HG02981 (cell line): ENCODE measurements at regions not wholly inside any gene's neighbourhood (a gene's known extent, or its start where the extent isn't known, plus 50 kb on each side); places are given as distances from the start of the nearest gene placed in this dataset.

Experiments
- ATAC-seq: cut with Tn5 transposase; IDR thresholded peaks from one replicate; pipeline ENCODE4 v1.9.1; 2021; ENCODE audit warnings: mild to moderate bottlenecking, moderate library complexity; ENCODE audit not compliant: unreplicated experiment

- ATAC-seq = no peak
These were observed 202.4 kb upstream of the CDH4 start for GRCh38 chr20:61049684-61050083.

DNA sequence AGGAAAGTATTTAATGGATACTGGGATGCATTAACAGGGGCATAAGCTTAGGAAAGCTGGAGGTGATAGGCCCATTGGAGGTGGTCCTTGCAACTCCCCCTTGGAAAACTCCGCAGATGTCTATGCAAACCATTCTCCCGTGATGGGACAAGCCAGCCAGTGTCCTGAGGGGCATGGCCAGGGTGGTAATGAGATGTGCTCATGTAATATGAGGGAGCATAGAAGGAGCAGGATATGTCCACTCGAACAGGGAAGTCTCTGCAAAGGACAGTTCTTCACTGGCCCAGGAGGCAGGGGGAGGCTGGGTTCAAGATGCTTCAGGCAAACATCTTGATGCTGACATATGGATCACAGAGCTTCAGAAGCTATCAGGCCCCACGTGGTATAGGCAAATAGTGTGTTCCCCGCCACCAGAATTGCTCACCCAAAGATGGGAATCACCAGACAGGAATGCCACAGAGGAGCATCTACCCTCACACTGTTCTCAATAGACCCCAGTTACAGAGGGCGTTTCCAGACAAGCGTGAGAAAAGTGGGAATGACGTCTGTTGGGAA, 201.6 kb upstream of the CDH4 start:
- ATAC-seq = no peak

DNA sequence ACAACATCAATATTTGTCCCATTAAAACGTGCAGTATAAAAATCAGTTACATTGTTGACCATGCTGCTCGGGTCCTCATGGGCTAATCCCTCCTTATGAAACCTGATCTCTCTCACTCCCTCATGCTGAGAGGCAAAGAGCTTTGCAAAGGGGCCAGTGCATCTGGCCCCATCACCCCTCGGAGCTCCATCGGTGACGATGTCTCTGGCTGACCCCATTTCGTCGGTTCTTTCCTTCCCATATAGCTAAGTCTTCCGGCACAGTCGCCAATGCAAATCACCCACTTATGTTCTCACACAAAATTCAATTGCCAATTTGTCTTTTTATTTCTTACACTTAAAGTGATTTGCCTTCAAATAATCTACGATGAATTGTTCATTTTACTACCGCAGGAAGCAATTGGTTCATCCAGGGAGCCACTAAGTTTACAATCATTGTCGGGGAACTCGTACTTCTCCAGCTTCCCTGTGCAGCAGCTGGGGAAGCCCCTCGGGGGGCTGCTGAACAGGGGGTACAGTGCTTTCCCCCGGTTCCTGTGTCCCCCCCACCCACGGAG, 199.8 kb upstream of the CDH4 start:
- no peak for ATAC-seq

- ATAC-seq = no peak
These were observed 199.2 kb upstream of the CDH4 start for GRCh38 chr20:61052776-61053442.

GRCh38 chr20:61053487-61053886, 198.6 kb upstream of the CDH4 start:
- no peak for ATAC-seq

DNA sequence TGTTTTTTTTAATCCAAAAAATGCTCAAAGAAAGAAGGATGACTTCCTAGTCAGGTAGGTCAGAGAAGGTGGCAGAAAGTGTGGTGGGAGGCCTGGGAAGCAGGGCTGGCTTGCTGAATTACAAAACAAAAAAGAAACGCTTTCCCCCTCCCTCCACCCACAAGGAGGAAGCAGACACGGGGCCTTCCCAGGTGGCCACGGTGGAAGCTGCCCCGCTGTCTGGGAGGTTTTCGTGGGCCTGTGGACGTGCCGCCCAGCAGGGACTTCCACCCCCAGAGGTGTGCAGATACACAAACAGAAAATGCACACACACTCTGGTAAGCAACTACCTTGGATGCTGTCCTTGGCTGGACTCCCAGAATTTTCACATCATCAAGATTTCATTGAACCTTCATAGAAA, 198.2 kb upstream of the CDH4 start:
- ATAC-seq = no peak

DNA sequence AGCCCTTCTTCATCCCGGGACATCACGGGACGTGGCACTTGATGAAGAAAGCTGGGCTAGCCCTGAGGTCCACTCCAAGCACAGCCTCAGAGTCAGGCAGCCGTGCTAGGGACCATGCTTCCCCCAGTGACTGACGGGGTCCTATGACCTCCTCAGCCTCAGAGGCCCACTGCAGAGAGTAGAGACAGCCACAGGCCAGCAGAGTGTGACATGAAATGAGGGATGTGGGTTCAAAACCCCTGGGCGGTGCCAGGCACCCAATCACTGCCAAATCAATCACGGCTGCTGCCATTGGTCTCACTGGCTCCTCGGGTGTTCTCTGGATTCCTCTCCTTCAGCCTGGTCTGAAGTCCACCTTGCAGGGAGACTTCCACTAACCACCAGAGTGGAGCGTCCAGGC, 197.7 kb upstream of the CDH4 start:
- ATAC-seq = no peak

GRCh38 chr20:61055180-61056010, 196.7 kb upstream of the CDH4 start:
- no peak for ATAC-seq

DNA sequence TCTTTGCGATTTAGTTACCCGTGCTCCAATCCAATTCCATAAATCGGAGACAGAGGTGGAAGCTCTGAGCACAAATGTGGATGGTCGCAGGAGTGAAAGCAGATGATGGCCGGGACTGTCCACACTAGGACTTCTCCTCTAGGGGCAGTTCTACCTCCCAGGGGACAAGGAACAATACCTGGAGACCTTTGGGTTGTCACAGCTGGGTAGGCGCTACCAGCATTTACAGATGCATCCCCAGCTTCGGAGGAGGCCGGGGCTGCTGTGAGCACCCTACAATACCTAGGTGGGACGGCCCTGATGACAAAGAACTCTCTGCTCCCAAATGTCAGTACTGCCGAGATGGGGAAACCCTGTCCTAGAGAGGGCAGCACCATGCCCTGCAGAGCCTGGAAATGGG, 195.9 kb upstream of the CDH4 start:
- no peak for ATAC-seq

- ATAC-seq = no peak
These were observed 195.2 kb upstream of the CDH4 start for GRCh38 chr20:61056627-61057442.

- no peak for ATAC-seq
These were observed 194.5 kb upstream of the CDH4 start for GRCh38 chr20:61057443-61058121.

GRCh38 chr20:61061981-61062380, 190.1 kb upstream of the CDH4 start:
- ATAC-seq = no peak

- ATAC-seq = no peak
These were observed 186.2 kb upstream of the CDH4 start for GRCh38 chr20:61065853-61066252.

DNA sequence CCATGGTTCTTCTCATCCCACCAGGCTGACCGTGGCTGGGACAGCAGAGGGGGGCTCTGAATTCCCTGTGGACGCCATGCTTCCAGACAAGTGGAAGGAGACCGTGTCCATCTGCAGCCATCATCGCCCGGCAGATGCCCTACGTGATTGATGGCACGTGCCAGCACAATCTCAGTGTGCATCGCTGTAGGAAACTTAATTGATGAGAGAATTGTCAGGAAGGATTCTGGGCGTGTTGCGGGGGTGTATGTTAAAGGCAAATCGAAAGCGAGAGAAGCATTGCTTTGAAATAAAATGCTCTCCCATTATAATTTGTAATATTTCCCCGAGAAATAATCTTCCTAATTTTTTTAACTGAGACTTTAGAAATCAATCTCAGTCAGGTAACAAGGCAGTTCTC, 185.5 kb upstream of the CDH4 start:
- no peak for ATAC-seq

DNA sequence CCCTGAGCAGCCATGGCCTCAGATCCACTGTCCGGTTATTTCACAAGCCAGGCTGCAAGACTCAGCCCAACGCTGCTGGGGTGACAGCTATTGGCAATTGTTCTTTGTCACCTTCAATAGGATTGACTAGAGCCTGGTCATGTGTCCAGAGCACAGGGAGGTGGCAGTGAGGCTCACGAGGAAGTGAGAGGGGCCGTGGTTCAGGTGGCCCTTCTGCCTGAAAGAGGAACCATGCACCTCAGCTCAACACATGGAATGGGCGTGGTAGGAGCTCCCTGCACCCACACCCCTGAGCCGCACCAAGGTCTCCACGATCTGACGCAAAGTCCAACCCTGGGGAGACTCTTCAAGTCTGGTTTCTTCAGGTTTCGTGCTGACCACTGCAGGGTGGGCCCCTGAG, 184.8 kb upstream of the CDH4 start:
- ATAC-seq = no peak

DNA sequence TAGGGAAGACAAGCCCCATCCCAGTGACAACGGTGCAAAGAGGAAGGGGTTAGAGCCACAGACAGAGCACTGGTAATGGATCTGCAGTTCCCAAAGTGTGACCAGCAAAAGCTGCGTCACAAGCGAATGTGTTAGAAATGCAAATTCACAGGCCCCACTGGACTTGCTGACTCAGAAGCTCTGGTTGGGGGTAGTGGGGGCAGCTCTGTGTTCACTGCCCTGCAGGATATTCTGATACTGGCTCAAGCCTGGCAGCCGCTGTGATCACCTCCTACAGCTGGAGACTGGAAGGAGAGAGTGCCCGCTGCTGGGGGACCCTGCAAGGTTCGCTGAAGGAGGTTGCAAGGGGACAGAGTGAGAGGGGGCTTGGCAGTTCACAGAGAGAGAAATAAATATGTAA, 179.7 kb upstream of the CDH4 start:
- ATAC-seq = no peak

DNA sequence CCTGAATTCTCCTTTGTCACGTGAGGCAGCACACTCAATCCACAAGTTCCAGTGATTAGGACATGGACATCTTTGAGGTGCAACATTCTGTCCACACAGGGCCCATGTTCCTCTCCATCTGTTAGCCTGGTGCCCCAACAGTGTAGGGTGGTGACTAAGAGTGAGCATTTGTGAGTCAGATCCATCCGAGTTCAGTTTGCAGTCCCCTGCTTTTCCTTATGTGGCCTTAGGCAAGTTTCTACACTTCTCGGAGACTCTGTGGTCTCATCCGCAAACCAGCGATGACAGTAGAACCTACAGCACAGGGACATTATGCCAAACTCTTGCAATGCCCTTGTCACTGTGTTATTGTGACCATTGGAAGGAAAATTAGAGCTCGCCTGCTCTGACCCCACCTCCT, 178.7 kb upstream of the CDH4 start:
- no peak for ATAC-seq

- no peak for ATAC-seq
These were observed 169.3 kb upstream of the CDH4 start for GRCh38 chr20:61082720-61083119.

DNA sequence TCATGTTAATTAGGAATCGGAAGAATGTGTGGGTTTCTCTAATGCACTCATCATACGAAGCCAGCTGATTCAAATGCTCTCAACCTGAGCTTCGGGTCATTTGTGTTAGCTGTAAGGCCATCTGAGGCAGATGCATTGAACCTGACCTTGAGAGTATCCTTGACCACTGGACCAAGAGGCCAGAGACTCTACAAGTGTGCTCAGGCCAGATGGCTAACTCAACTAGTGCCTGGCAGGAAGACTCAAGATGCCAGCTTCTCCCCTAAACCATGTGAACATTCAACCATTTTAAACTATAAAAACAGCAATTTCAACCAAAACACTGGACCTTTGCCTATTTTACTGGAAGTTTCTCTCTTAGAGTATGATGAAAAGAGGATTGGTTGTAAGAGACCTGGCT, 168.6 kb upstream of the CDH4 start:
- ATAC-seq = no peak

- no peak for ATAC-seq
These were observed 166.0 kb upstream of the CDH4 start for GRCh38 chr20:61086031-61086430.

DNA sequence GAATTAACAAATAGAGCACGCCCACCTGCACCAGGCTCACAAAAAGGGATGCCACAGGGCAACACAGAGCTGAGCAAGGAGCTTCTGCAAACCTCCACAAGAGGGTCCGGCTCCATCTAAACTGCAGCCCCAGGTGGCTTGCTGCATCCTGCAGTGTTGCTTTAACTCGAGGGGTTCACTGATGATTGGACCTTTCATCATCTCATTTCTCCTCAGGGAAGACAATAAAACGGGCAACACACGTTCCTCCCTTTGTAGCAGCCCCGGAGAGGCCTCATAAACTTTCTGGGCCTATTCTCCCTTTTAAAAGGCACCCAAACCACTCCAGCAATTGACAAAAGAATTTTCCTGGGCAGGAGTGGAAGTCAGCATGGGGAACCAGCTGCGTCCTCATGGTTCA, 161.5 kb upstream of the CDH4 start:
- ATAC-seq = no peak
